Breast epithelium (tissue), 3 donors: ENCODE measurements at regions not wholly inside any gene's neighbourhood (a gene's known extent, or its start where the extent isn't known, plus 50 kb on each side); places are given as distances from the start of the nearest gene placed in this dataset.

Experiments used
- POLR2AphosphoS5 ChIP-seq, 3 donors: sonication (generic); formaldehyde crosslinking; IDR thresholded peaks; one replicate each; pipeline ENCODE4 v1.6.1; 2017; ENCODE audit warnings: antibody characterized with exemption in 3 of 3
- TF ChIP-seq, protein P1 (sequence below), 3 donors: fragments of 450-650 bp; IDR thresholded peaks; one replicate each; pipeline ENCODE4 v1.5.1; 2016 to 2017; ENCODE audit warnings: antibody characterized with exemption in 3 of 3, mild to moderate bottlenecking in 3 of 3, moderate library complexity in 3 of 3

- TF ChIP-seq POLR2AphosphoS5 (IDR thresholded peaks at IDR 0.05), result no peak
- TF ChIP-seq, protein P1, sequence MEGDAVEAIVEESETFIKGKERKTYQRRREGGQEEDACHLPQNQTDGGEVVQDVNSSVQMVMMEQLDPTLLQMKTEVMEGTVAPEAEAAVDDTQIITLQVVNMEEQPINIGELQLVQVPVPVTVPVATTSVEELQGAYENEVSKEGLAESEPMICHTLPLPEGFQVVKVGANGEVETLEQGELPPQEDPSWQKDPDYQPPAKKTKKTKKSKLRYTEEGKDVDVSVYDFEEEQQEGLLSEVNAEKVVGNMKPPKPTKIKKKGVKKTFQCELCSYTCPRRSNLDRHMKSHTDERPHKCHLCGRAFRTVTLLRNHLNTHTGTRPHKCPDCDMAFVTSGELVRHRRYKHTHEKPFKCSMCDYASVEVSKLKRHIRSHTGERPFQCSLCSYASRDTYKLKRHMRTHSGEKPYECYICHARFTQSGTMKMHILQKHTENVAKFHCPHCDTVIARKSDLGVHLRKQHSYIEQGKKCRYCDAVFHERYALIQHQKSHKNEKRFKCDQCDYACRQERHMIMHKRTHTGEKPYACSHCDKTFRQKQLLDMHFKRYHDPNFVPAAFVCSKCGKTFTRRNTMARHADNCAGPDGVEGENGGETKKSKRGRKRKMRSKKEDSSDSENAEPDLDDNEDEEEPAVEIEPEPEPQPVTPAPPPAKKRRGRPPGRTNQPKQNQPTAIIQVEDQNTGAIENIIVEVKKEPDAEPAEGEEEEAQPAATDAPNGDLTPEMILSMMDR (IDR thresholded peaks at IDR 0.05), result no peak
Observed at GRCh38 chr3:80350771-80351170, 583.0 kb upstream of the ROBO1 start.
